ENCODE measurements at regions not wholly inside any gene's neighbourhood (a gene's known extent, or its start where the extent isn't known, plus 50 kb on each side); places are given as distances from the start of the nearest gene placed in this dataset.

DNA sequence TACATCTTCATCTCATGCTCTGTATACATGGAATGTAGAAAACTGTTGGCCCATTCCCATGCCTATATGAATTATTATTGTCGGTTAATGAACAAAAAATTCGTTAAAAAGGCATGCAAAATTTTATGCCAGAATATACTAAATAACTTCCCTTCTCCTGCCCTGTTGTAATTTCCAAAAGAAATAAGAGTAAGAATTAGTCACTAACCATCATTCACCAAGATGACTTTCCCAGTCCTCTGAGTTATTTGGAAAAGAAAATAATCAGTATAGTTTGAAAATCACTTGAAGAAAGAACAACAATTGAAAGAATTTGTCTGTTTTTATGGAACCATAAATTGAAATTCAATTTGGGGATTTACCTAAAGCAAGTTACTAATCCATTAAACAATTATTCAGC lies 1149.1 kb upstream of the RAG2 start:
- TF ChIP-seq, protein P1, sequence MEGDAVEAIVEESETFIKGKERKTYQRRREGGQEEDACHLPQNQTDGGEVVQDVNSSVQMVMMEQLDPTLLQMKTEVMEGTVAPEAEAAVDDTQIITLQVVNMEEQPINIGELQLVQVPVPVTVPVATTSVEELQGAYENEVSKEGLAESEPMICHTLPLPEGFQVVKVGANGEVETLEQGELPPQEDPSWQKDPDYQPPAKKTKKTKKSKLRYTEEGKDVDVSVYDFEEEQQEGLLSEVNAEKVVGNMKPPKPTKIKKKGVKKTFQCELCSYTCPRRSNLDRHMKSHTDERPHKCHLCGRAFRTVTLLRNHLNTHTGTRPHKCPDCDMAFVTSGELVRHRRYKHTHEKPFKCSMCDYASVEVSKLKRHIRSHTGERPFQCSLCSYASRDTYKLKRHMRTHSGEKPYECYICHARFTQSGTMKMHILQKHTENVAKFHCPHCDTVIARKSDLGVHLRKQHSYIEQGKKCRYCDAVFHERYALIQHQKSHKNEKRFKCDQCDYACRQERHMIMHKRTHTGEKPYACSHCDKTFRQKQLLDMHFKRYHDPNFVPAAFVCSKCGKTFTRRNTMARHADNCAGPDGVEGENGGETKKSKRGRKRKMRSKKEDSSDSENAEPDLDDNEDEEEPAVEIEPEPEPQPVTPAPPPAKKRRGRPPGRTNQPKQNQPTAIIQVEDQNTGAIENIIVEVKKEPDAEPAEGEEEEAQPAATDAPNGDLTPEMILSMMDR (conservative IDR thresholded peaks at IDR 0.05; ENCODE audit: low read length), result no peak
- TF ChIP-seq EZH2phosphoT487 (IDR thresholded peaks at IDR 0.05; ENCODE audit: borderline replicate concordance, low read depth, low read length), result no peak

Measured in OCI-LY7 (cell line).